ENCODE measurements at regions not wholly inside any gene's neighbourhood (a gene's known extent, or its start where the extent isn't known, plus 50 kb on each side); places are given as distances from the start of the nearest gene placed in this dataset.

DNA sequence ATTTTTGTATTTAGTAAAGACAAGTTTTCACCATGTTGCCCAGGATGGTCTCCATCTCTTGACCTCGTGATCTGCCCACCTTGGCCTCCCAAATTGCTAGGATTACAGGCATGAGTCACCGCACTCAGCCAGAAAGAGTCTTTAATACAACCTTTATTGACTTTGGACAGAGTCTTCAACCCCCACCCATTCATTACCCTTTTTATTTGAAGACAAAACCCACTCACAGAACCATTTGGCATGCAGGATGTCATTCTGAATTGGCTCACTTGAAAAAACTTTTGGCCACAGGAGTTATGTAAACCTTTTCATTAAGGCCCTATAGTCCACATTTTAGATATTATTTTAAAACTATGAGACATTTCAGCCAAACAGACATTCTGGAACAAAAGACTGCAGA, 217.9 kb upstream of the RND3 start:
- Histone ChIP-seq H3K9ac (ENCODE audit: extremely low read depth, insufficient read length, low read length) (no peak overlapping the region), H2BK5ac (ENCODE audit: insufficient read length, low read length) (no peak overlapping the region), H2AK5ac (ENCODE audit: insufficient read length, low read length) (no peak overlapping the region), H3K18ac (ENCODE audit: insufficient read length, low read depth, low read length) (no peak overlapping the region), H3K4me2 (ENCODE audit: insufficient read depth, insufficient read length, low read length) (no peak overlapping the region), H3K79me2 (ENCODE audit: insufficient read depth, low read length) (no peaks in the 10 kb centered on the region; the same call in 1 of the 2 replicates), H4K5ac (ENCODE audit: insufficient read length, low read depth, low read length) (no peak overlapping the region), H3K23me2 (ENCODE audit: insufficient read length, low read depth, low read length, poor library complexity, severe bottlenecking) (no peaks in the 10 kb centered on the region), H3K14ac (ENCODE audit: insufficient read depth, low read length) (no peak overlapping the region), H2BK20ac (ENCODE audit: low read depth, low read length, poor library complexity, severe bottlenecking) (no peak overlapping the region), H3K4me1 (ENCODE audit: insufficient read depth, low read length) (peaks cover 8% of the 10 kb centered on the region; the same call in 1 of the 2 replicates), H3K9me3 (ENCODE audit: control insufficient read depth, low read depth, low read length) (no peaks in the 10 kb centered on the region), H3K27me3 (ENCODE audit: insufficient read depth, low read length) (no peaks in the 10 kb centered on the region), H3K27ac (ENCODE audit: insufficient read length, low read depth, low read length) (no peak overlapping the region), H4K20me1 (ENCODE audit: control insufficient read depth, insufficient read depth, insufficient read length) (no peaks in the 10 kb centered on the region), H3K56ac (ENCODE audit: insufficient read length, low read depth, low read length) (no peak overlapping the region), H3K79me1 (ENCODE audit: insufficient read depth, low read depth, low read length, poor library complexity, severe bottlenecking) (no peaks in the 10 kb centered on the region), H3K4ac (ENCODE audit: low read depth, low read length) (no peak overlapping the region), H4K91ac (ENCODE audit: insufficient read length, low read depth, low read length) (no peak overlapping the region), H2AFZ (ENCODE audit: low read length) (no peak overlapping the region), H3T11ph (ENCODE audit: low read length) (no peak overlapping the region), H2BK15ac (ENCODE audit: low read depth, low read length) (no peak overlapping the region), H2BK120ac (ENCODE audit: low read depth, low read length, poor library complexity, severe bottlenecking) (no peak overlapping the region), H3K23ac (ENCODE audit: insufficient read length, low read depth, low read length) (no peak overlapping the region), H4K8ac (replicated peaks; ENCODE audit: insufficient read length, low read depth, low read length) (no peak overlapping the region), H2BK12ac (ENCODE audit: insufficient read length, low read depth, low read length) (no peak overlapping the region)
- Mint-ChIP-seq H3K9me3 (no peaks in the 10 kb centered on the region; a peak in 1 of 5 replicates), H3K4me1 (peaks cover 34 to 52% of the 10 kb centered on the region in 2 experiments), H3K36me3 (ENCODE audit: insufficient read depth in 1 of 3, low read depth in 3 of 3) (peaks cover 0 to 1% (median 0%) of the 10 kb centered on the region in 3 experiments; a peak in 1 of 7 replicates), H3K4me3 (no peak overlapping the region), H3K27ac (peak overlapping the region in 1 of 3 experiments; percentile 17; a peak in 1 of 7 replicates), H3K27me3 (ENCODE audit: low read depth) (no peaks in the 10 kb centered on the region)
- TF ChIP-seq, protein P1, sequence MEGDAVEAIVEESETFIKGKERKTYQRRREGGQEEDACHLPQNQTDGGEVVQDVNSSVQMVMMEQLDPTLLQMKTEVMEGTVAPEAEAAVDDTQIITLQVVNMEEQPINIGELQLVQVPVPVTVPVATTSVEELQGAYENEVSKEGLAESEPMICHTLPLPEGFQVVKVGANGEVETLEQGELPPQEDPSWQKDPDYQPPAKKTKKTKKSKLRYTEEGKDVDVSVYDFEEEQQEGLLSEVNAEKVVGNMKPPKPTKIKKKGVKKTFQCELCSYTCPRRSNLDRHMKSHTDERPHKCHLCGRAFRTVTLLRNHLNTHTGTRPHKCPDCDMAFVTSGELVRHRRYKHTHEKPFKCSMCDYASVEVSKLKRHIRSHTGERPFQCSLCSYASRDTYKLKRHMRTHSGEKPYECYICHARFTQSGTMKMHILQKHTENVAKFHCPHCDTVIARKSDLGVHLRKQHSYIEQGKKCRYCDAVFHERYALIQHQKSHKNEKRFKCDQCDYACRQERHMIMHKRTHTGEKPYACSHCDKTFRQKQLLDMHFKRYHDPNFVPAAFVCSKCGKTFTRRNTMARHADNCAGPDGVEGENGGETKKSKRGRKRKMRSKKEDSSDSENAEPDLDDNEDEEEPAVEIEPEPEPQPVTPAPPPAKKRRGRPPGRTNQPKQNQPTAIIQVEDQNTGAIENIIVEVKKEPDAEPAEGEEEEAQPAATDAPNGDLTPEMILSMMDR (conservative IDR thresholded peaks at IDR 0.05), result no peak
- no CpG with 5 or more reads among the region's 2 CpGs for WGBS (ENCODE audit: extremely low coverage, insufficient read length, low lambda C conversion rate)
- no peak for DNase-seq

Measured in H9 (cell line).